ENCODE measurements at regions not wholly inside any gene's neighbourhood (a gene's known extent, or its start where the extent isn't known, plus 50 kb on each side); places are given as distances from the start of the nearest gene placed in this dataset.
"Not testable (repeated sequence)": the region's sequence is repeated elsewhere in the genome, so short reads cannot be mapped to it uniquely, and the experiment has no call there.

DNA sequence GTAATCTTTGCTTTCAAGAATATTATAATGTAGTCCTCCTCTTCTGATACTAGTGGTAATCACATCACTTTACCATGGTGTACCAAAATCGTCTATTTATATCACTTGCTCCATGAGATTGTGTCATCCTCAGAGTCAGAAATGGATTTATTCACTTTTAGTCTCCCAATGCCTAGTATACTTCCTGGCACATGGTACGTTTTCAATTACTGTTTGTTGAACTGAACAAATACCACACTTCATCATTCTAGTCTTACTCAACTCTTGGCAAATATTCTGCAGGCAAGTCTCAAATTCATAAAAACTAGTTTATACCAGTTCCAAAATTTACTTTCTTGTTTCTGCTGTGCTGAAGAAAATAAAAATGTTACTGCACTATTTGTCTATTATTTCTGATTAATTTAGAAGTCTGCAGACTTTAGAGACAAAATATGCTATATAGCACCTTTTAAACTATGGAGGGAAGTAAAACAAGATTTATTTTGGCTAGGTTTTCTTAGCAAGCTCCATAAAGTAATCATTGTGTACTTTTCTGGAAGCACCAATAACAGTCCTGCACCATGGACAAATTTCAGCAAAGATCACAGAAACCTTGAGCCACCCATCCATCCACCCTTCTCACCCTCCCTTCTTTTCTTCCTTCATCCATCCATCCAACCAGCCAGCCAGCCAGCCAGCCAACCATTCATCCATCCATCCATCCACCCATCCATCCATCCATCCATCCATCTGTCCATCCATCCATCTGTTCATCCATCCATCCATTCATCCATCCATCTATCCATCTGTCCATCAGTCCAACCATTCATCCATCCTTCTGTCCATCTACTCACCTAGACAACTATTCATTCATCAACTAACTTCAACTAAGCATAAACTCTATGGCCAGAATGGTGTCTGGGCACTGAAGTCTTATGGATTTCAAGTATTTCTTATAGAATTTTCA lies 102.1 kb upstream of the STMND1 start:
- no peaks in the 10 kb centered on the region for H3K36me3 ChIP-seq (ENCODE audit: control insufficient read depth in 5 of 5, insufficient read depth in 5 of 5, low read length in 5 of 5)
- no peak overlapping the region for H3K9ac ChIP-seq (ENCODE audit: low read length in 5 of 5)
- no peak overlapping the region for H3K27ac ChIP-seq (ENCODE audit: low read depth, low read length)
- H3K4me1 ChIP-seq (ENCODE audit: control insufficient read depth in 5 of 5, insufficient read depth in 5 of 5, low read length in 5 of 5): peaks cover 0 to 12% (median 3%) of the 10 kb centered on the region in 5 donors
- H3K4me3 ChIP-seq (ENCODE audit: low read depth in 1 of 5, low read length in 5 of 5): no peak overlapping the region
- H3K27me3 ChIP-seq (ENCODE audit: control insufficient read depth in 5 of 5, insufficient read depth in 4 of 5, low read length in 5 of 5): no peaks in the 10 kb centered on the region
- no peaks in the 10 kb centered on the region for H3K9me3 ChIP-seq (ENCODE audit: control insufficient read depth in 5 of 5, low read length in 5 of 5)

GRCh38 chr6:16998461-16998860 lies 103.4 kb upstream of the STMND1 start:
- H3K4me1 ChIP-seq (ENCODE audit: control insufficient read depth in 5 of 5, insufficient read depth in 5 of 5, low read length in 5 of 5): peaks cover 0 to 6% (median 0%) of the 10 kb centered on the region in 5 donors
- no peak overlapping the region for H3K4me3 ChIP-seq (ENCODE audit: low read depth in 1 of 5, low read length in 5 of 5)
- no peak overlapping the region for H3K27ac ChIP-seq (ENCODE audit: low read depth, low read length)
- no peaks in the 10 kb centered on the region for H3K27me3 ChIP-seq (ENCODE audit: control insufficient read depth in 5 of 5, insufficient read depth in 4 of 5, low read length in 5 of 5)
- no peaks in the 10 kb centered on the region for H3K9me3 ChIP-seq (ENCODE audit: control insufficient read depth in 5 of 5, low read length in 5 of 5)
- no peak overlapping the region for H3K9ac ChIP-seq (ENCODE audit: low read length in 5 of 5)
- no peaks in the 10 kb centered on the region for H3K36me3 ChIP-seq (ENCODE audit: control insufficient read depth in 5 of 5, insufficient read depth in 5 of 5, low read length in 5 of 5)

- no peaks in the 10 kb centered on the region for H3K36me3 ChIP-seq (ENCODE audit: control insufficient read depth in 5 of 5, insufficient read depth in 5 of 5, low read length in 5 of 5)
Observed at GRCh38 chr6:16995511-16996250, 106.2 kb upstream of the STMND1 start.

GRCh38 chr6:16993396-16993795 lies 108.5 kb upstream of the STMND1 start:
- no peaks in the 10 kb centered on the region for H3K27me3 ChIP-seq (ENCODE audit: control insufficient read depth in 5 of 5, insufficient read depth in 4 of 5, low read length in 5 of 5)
- no peaks in the 10 kb centered on the region for H3K36me3 ChIP-seq (ENCODE audit: control insufficient read depth in 5 of 5, insufficient read depth in 5 of 5, low read length in 5 of 5)
- H3K4me3 ChIP-seq (ENCODE audit: low read depth in 1 of 5, low read length in 5 of 5): no peak overlapping the region
- no peaks in the 10 kb centered on the region for H3K4me1 ChIP-seq (ENCODE audit: control insufficient read depth in 5 of 5, insufficient read depth in 5 of 5, low read length in 5 of 5)
- peaks cover 0 to 3% (median 0%) of the 10 kb centered on the region in 5 donors for H3K9me3 ChIP-seq (ENCODE audit: control insufficient read depth in 5 of 5, low read length in 5 of 5)
- no peak overlapping the region for H3K27ac ChIP-seq (ENCODE audit: low read depth, low read length)
- H3K9ac ChIP-seq (ENCODE audit: low read length in 5 of 5): no peak overlapping the region

More at GRCh38 chr6:16995511-16996250, 106.2 kb upstream of the STMND1 start:
- no peak overlapping the region for H3K9ac ChIP-seq (ENCODE audit: low read length in 5 of 5)
- no peaks in the 10 kb centered on the region for H3K9me3 ChIP-seq (ENCODE audit: control insufficient read depth in 5 of 5, low read length in 5 of 5)
- no peak overlapping the region for H3K4me3 ChIP-seq (ENCODE audit: low read depth in 1 of 5, low read length in 5 of 5)
- no peaks in the 10 kb centered on the region for H3K27me3 ChIP-seq (ENCODE audit: control insufficient read depth in 5 of 5, insufficient read depth in 4 of 5, low read length in 5 of 5)
- peaks cover 0 to 6% (median 0%) of the 10 kb centered on the region in 5 donors for H3K4me1 ChIP-seq (ENCODE audit: control insufficient read depth in 5 of 5, insufficient read depth in 5 of 5, low read length in 5 of 5)
- no peak overlapping the region for H3K27ac ChIP-seq (ENCODE audit: low read depth, low read length)

GRCh38 chr6:16991981-16992629 lies 109.7 kb upstream of the STMND1 start:
- H3K4me1 ChIP-seq (ENCODE audit: control insufficient read depth in 5 of 5, insufficient read depth in 5 of 5, low read length in 5 of 5): peaks cover 0 to 2% (median 0%) of the 10 kb centered on the region in 5 donors
- H3K9me3 ChIP-seq (ENCODE audit: control insufficient read depth in 5 of 5, low read length in 5 of 5): peaks cover 0 to 4% (median 0%) of the 10 kb centered on the region in 5 donors
- no peaks in the 10 kb centered on the region for H3K27me3 ChIP-seq (ENCODE audit: control insufficient read depth in 5 of 5, insufficient read depth in 4 of 5, low read length in 5 of 5)
- H3K36me3 ChIP-seq (ENCODE audit: control insufficient read depth in 5 of 5, insufficient read depth in 5 of 5, low read length in 5 of 5): no peaks in the 10 kb centered on the region
- H3K9ac ChIP-seq (ENCODE audit: low read length in 5 of 5): no peak overlapping the region
- no peak overlapping the region for H3K27ac ChIP-seq (ENCODE audit: low read depth, low read length)
- no peak overlapping the region for H3K4me3 ChIP-seq (ENCODE audit: low read depth in 1 of 5, low read length in 5 of 5)

DNA sequence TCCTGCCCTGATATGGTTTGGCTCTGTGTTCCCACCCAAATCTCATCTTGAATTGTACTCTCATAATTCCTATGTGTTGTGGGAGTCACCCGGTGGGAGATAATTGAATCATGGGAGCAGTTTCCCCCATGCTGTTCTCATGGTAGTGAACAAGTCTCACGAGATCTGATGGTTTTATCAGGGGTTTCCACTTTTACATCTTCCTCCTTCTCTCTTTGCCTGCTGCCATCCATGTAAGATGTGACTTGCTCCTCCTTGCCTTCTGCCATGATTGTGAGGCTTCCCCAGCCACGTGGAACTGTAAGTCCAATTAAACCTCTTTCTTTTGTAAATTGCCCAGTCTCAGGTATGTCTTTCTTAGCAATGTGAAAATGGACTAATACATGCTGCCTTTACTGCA lies 111.9 kb upstream of the STMND1 start:
- not testable (repeated sequence) for H3K27me3 ChIP-seq (ENCODE audit: control insufficient read depth in 5 of 5, insufficient read depth in 4 of 5, low read length in 5 of 5); H3K27ac ChIP-seq (ENCODE audit: low read depth, low read length); H3K9me3 ChIP-seq (ENCODE audit: control insufficient read depth in 5 of 5, low read length in 5 of 5); H3K9ac ChIP-seq (ENCODE audit: low read length in 5 of 5); H3K4me3 ChIP-seq (ENCODE audit: low read depth in 1 of 5, low read length in 5 of 5); H3K36me3 ChIP-seq (ENCODE audit: control insufficient read depth in 5 of 5, insufficient read depth in 5 of 5, low read length in 5 of 5)
- H3K4me1 ChIP-seq (ENCODE audit: control insufficient read depth in 5 of 5, insufficient read depth in 5 of 5, low read length in 5 of 5): peaks cover 3 to 19% (median 11%) of the 10 kb centered on the region in 5 donors

DNA sequence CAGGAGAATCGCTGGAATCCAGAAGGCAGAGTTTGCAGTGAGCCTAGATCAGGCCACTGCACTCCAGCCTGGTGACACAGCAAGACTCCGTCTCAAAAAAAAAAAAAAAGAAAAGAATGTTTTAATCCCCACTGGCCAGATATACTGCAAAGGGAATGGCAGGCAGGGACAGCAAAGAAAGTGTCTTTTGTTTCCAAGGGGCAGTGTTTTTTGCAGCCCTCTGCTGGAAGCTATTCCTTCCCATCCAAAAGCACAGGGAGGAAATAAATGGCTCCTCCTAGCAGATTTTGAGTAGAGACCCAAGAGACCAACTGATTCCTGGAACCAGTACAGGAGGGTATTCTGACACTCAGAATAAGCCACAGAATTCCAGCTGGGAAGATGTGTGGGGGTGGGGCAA lies 112.5 kb upstream of the STMND1 start:
- peaks cover 3 to 19% (median 11%) of the 10 kb centered on the region in 5 donors for H3K4me1 ChIP-seq (ENCODE audit: control insufficient read depth in 5 of 5, insufficient read depth in 5 of 5, low read length in 5 of 5)
- H3K27me3 ChIP-seq (ENCODE audit: control insufficient read depth in 5 of 5, insufficient read depth in 4 of 5, low read length in 5 of 5): no peaks in the 10 kb centered on the region
- peaks cover 0 to 4% (median 0%) of the 10 kb centered on the region in 5 donors for H3K9me3 ChIP-seq (ENCODE audit: control insufficient read depth in 5 of 5, low read length in 5 of 5)
- no peak overlapping the region for H3K27ac ChIP-seq (ENCODE audit: low read depth, low read length)
- no peaks in the 10 kb centered on the region for H3K36me3 ChIP-seq (ENCODE audit: control insufficient read depth in 5 of 5, insufficient read depth in 5 of 5, low read length in 5 of 5)
- no peak overlapping the region for H3K4me3 ChIP-seq (ENCODE audit: low read depth in 1 of 5, low read length in 5 of 5)
- no peak overlapping the region for H3K9ac ChIP-seq (ENCODE audit: low read length in 5 of 5)

DNA sequence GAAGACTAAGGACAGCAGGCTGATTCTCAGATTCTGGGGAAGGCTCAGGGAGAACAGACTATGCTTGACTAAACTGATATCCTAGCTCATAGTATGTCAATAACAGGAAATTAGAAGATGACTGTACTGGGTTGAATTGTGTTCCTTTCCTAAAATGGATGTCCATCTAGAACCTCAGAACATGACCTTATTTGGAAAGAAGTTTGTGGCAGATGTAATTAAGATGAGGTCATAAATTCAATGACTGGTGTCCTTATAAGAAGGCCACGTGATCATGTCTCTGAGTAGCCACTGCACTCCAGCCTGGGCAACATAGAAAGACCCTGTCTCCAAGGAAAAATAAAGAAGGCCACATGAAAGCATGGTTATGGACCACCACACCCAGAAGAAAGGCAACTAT lies 113.9 kb upstream of the STMND1 start:
- H3K9ac ChIP-seq (ENCODE audit: low read length in 5 of 5): no peak overlapping the region
- H3K4me1 ChIP-seq (ENCODE audit: control insufficient read depth in 5 of 5, insufficient read depth in 5 of 5, low read length in 5 of 5): peaks cover 3 to 19% (median 11%) of the 10 kb centered on the region in 5 donors
- H3K27ac ChIP-seq (ENCODE audit: low read depth, low read length): no peak overlapping the region
- H3K4me3 ChIP-seq (ENCODE audit: low read depth in 1 of 5, low read length in 5 of 5): no peak overlapping the region
- H3K36me3 ChIP-seq (ENCODE audit: control insufficient read depth in 5 of 5, insufficient read depth in 5 of 5, low read length in 5 of 5): no peaks in the 10 kb centered on the region
- peaks cover 0 to 4% (median 0%) of the 10 kb centered on the region in 5 donors for H3K9me3 ChIP-seq (ENCODE audit: control insufficient read depth in 5 of 5, low read length in 5 of 5)
- H3K27me3 ChIP-seq (ENCODE audit: control insufficient read depth in 5 of 5, insufficient read depth in 4 of 5, low read length in 5 of 5): no peaks in the 10 kb centered on the region

- Histone ChIP-seq H3K27me3 (ENCODE audit: control insufficient read depth in 5 of 5, insufficient read depth in 4 of 5, low read length in 5 of 5) (no peaks in the 10 kb centered on the region), H3K27ac (ENCODE audit: low read depth, low read length) (peak overlapping the region; percentile 52), H3K4me1 (ENCODE audit: control insufficient read depth in 5 of 5, insufficient read depth in 5 of 5, low read length in 5 of 5) (peaks cover 3 to 24% (median 11%) of the 10 kb centered on the region in 5 donors), H3K9ac (ENCODE audit: low read length in 5 of 5) (peak overlapping the region in 1 of 5 donors; percentile 41), H3K4me3 (ENCODE audit: low read depth in 1 of 5, low read length in 5 of 5) (peak overlapping the region in 4 of 5 donors; percentile 10 to 43 (median 40)), H3K9me3 (ENCODE audit: control insufficient read depth in 5 of 5, low read length in 5 of 5) (peaks cover 0 to 4% (median 0%) of the 10 kb centered on the region in 5 donors), H3K36me3 (ENCODE audit: control insufficient read depth in 5 of 5, insufficient read depth in 5 of 5, low read length in 5 of 5) (no peaks in the 10 kb centered on the region)
Observed at GRCh38 chr6:16985513-16986284, 116.2 kb upstream of the STMND1 start.

Measured in subcutaneous abdominal adipose tissue (tissue), 5 donors.